ENCODE measurements at regions not wholly inside any gene's neighbourhood (a gene's known extent, or its start where the extent isn't known, plus 50 kb on each side); places are given as distances from the start of the nearest gene placed in this dataset.

DNA sequence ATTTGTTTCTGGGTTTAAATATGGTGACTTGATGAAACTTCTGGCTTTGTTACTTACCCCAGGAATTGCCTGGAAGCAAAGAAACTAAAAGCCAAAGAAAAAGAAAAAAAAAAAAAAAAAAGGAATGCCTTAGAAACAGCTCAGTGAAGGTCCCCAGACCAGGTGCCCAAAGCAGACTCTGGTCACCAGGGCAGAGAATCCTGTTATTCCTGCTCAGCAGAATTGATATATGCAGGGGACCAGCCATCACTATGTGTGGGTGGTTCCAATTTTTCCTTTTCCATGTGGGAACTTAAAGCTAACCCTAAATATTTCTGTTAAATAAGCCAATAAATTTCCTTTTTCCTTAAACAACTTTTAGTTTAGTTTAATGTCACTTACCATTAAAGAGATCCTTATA, 100.8 kb upstream of the TPRG1 start:
- no peak for DNase-seq (ENCODE audit: low read depth in 1 of 2, low spot score in 2 of 2)
- CTCF ChIA-PET (ENCODE audit: partially characterized antibody), result interaction anchor here (1.1 to 1.8 kb wide), 2 partner anchors 22 to 30 kb away, joined by 3 to 8 read pairs; no protein-coding TSS in a partner anchor
- no peaks in the 10 kb centered on the region for H3K4me1 ChIP-seq (replicated peaks in 1 of 4; ENCODE audit: control insufficient read depth in 3 of 4, insufficient read depth in 4 of 4, low read length in 3 of 4)
- TF ChIP-seq NANOG (IDR thresholded peaks at IDR 0.05; ENCODE audit: insufficient read depth, low read depth, low read length, poor library complexity, severe bottlenecking) (no peak), BACH1 (IDR thresholded peaks at IDR 0.05; ENCODE audit: low read length) (no peak), SIN3A (conservative IDR thresholded peaks at IDR 0.05 in 1 of 2, IDR thresholded peaks at IDR 0.05 in 1 of 2; ENCODE audit: low read depth in 1 of 2, low read length in 2 of 2) (no peak), SAP30 (IDR thresholded peaks at IDR 0.05; ENCODE audit: insufficient read depth, insufficient replicate concordance, low read length) (no peak), GTF2F1 (IDR thresholded peaks at IDR 0.05; ENCODE audit: borderline replicate concordance, low read depth, low read length) (no peak), SP4 (IDR thresholded peaks at IDR 0.05; ENCODE audit: low read length) (no peak), CHD1 (IDR thresholded peaks at IDR 0.05; ENCODE audit: low read depth, low read length) (no peak), SRF (IDR thresholded peaks at IDR 0.05; ENCODE audit: low read depth, low read length) (no peak), POU5F1 (IDR thresholded peaks at IDR 0.05; ENCODE audit: low read depth, low read length) (no peak), RXRA (IDR thresholded peaks at IDR 0.05; ENCODE audit: insufficient read depth, low read depth, low read length) (no peak), KDM5A (IDR thresholded peaks at IDR 0.05; ENCODE audit: low read length) (no peak), SIRT6 (IDR thresholded peaks at IDR 0.05; ENCODE audit: low read length) (no peak), PHF8 (conservative IDR thresholded peaks at IDR 0.05; ENCODE audit: low read depth, low read length) (no peak), TAF7 (optimal IDR thresholded peaks at IDR 0.05; ENCODE audit: borderline replicate concordance, low read depth, low read length) (no peak), SP2 (IDR thresholded peaks at IDR 0.05; ENCODE audit: low read length) (no peak)
- TF ChIP-seq, protein P1, sequence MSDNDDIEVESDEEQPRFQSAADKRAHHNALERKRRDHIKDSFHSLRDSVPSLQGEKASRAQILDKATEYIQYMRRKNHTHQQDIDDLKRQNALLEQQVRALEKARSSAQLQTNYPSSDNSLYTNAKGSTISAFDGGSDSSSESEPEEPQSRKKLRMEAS (IDR thresholded peaks at IDR 0.05), result no peak

More for the DNA sequence above, 100.8 kb upstream of the TPRG1 start:
- Histone ChIP-seq H3K79me1 (ENCODE audit: low read depth, low read length) (no peaks in the 10 kb centered on the region), H3K56ac (replicated peaks; ENCODE audit: insufficient read length, low read depth, low read length) (no peak overlapping the region), H3K27me3 (replicated peaks in 1 of 4; ENCODE audit: control insufficient read depth in 3 of 4, extremely low read depth in 1 of 4, insufficient read depth in 3 of 4, low read length in 3 of 4) (no peaks in the 10 kb centered on the region), H3K23me2 (ENCODE audit: low read depth, low read length) (no peaks in the 10 kb centered on the region), H3K9ac (replicated peaks in 1 of 4; ENCODE audit: extremely low read depth in 1 of 4, low read depth in 3 of 4, low read length in 3 of 4) (no peak overlapping the region), H2BK120ac (replicated peaks; ENCODE audit: low read depth, low read length) (no peak overlapping the region), H3K14ac (ENCODE audit: insufficient read length) (no peak overlapping the region), H3K27ac (ENCODE audit: low read depth, low read length) (no peak overlapping the region), H3K4me3 (ENCODE audit: extremely low read depth in 1 of 4, insufficient read depth in 2 of 4, low read depth in 3 of 4, low read length in 4 of 4) (no peak overlapping the region), H3K23ac (ENCODE audit: insufficient read length) (no peak overlapping the region), H3K9me3 (ENCODE audit: insufficient read depth in 2 of 2, low read depth in 1 of 2, low read length in 1 of 2) (no peaks in the 10 kb centered on the region), H2AFZ (ENCODE audit: low read length) (no peak overlapping the region), H3K4ac (replicated peaks; ENCODE audit: insufficient read length, low read depth, low read length) (no peak overlapping the region), H4K91ac (replicated peaks; ENCODE audit: insufficient read length, low read length) (no peak overlapping the region), H2AK5ac (ENCODE audit: low read depth, low read length) (no peak overlapping the region), H4K8ac (ENCODE audit: extremely low read depth, insufficient read depth, low read length) (no peak overlapping the region), H4K5ac (ENCODE audit: insufficient read length, low read depth, low read length) (no peak overlapping the region), H2BK5ac (ENCODE audit: low read depth, low read length) (no peak overlapping the region), H3K79me2 (ENCODE audit: control insufficient read depth in 1 of 2, insufficient read depth in 2 of 2, low read length in 2 of 2) (no peaks in the 10 kb centered on the region), H4K20me1 (replicated peaks in 1 of 2; ENCODE audit: control insufficient read depth in 1 of 2, insufficient read depth in 2 of 2, low read length in 2 of 2) (no peaks in the 10 kb centered on the region), H3K4me2 (ENCODE audit: insufficient read depth in 1 of 2, low read depth in 2 of 2, low read length in 2 of 2) (no peak overlapping the region), H2BK12ac (ENCODE audit: low read depth, low read length) (no peak overlapping the region), H3K36me3 (ENCODE audit: control insufficient read depth in 2 of 4, insufficient read depth in 4 of 4, low read length in 3 of 4) (no peaks in the 10 kb centered on the region), H2BK20ac (ENCODE audit: low read length) (no peak overlapping the region), H2BK15ac (ENCODE audit: low read length) (no peak overlapping the region), H3K18ac (ENCODE audit: extremely low read depth, low read length) (no peak overlapping the region)
- FAIRE-seq, result no peak
- POLR2A ChIA-PET (ENCODE audit: partially characterized antibody), result no interaction called here
